ENCODE measurements at regions not wholly inside any gene's neighbourhood (a gene's known extent, or its start where the extent isn't known, plus 50 kb on each side); places are given as distances from the start of the nearest gene placed in this dataset.

- DNase-seq (ENCODE audit: low spot score in 2 of 2): no peak
- intact Hi-C loops (cut with DNase I; ENCODE audit: low total_unique reads): no loop called here
- no peaks in the 10 kb centered on the region for H3K36me3 ChIP-seq
- H3K4me1 ChIP-seq: no peaks in the 10 kb centered on the region
- no peak overlapping the region for H3K27ac ChIP-seq
- TF ChIP-seq POLR2A (IDR thresholded peaks at IDR 0.05) (no peak), POLR2AphosphoS5 (IDR thresholded peaks at IDR 0.05) (no peak), CTCF (IDR thresholded peaks at IDR 0.05) (no peak)
- no peaks in the 10 kb centered on the region for H3K9me3 ChIP-seq
- H3K27me3 ChIP-seq: no peaks in the 10 kb centered on the region
- no peak overlapping the region for H3K4me3 ChIP-seq
These were observed 391.2 kb downstream of the ANKRD7 start for GRCh38 chr7:118615681-118616080.

- H3K27ac ChIP-seq: no peak overlapping the region
- TF ChIP-seq CTCF (IDR thresholded peaks at IDR 0.05) (no peak), POLR2AphosphoS5 (IDR thresholded peaks at IDR 0.05) (no peak), POLR2A (IDR thresholded peaks at IDR 0.05) (no peak)
- no peaks in the 10 kb centered on the region for H3K4me1 ChIP-seq
- no peaks in the 10 kb centered on the region for H3K36me3 ChIP-seq
- no peak overlapping the region for H3K4me3 ChIP-seq
- intact Hi-C loops (cut with DNase I; ENCODE audit: low total_unique reads): no loop called here
- H3K27me3 ChIP-seq: no peaks in the 10 kb centered on the region
- H3K9me3 ChIP-seq: peaks cover under 1 to 4% of the 10 kb centered on the region in 2 donors
- DNase-seq (ENCODE audit: low spot score in 2 of 2): no peak
These were observed 397.4 kb downstream of the ANKRD7 start for GRCh38 chr7:118621810-118622360.

GRCh38 chr7:118626739-118627138, 402.2 kb downstream of the ANKRD7 start:
- H3K27me3 ChIP-seq: no peaks in the 10 kb centered on the region
- no peak overlapping the region for H3K4me3 ChIP-seq
- no peak overlapping the region for H3K27ac ChIP-seq
- H3K9me3 ChIP-seq: peaks cover 5 to 9% of the 10 kb centered on the region in 2 donors
- no peak for DNase-seq (ENCODE audit: low spot score in 2 of 2)
- no peaks in the 10 kb centered on the region for H3K4me1 ChIP-seq
- TF ChIP-seq POLR2A (IDR thresholded peaks at IDR 0.05) (no peak), POLR2AphosphoS5 (IDR thresholded peaks at IDR 0.05) (no peak), CTCF (IDR thresholded peaks at IDR 0.05) (no peak)
- intact Hi-C loops (cut with DNase I; ENCODE audit: low total_unique reads): no loop called here
- H3K36me3 ChIP-seq: no peaks in the 10 kb centered on the region

- no peaks in the 10 kb centered on the region for H3K4me1 ChIP-seq
- intact Hi-C loops (cut with DNase I; ENCODE audit: low total_unique reads): no loop called here
- H3K9me3 ChIP-seq: peaks cover 5 to 9% of the 10 kb centered on the region in 2 donors
- H3K27ac ChIP-seq: no peak overlapping the region
- DNase-seq (ENCODE audit: low spot score in 2 of 2): no peak
- no peaks in the 10 kb centered on the region for H3K36me3 ChIP-seq
- TF ChIP-seq POLR2AphosphoS5 (IDR thresholded peaks at IDR 0.05) (no peak), CTCF (IDR thresholded peaks at IDR 0.05) (no peak), POLR2A (IDR thresholded peaks at IDR 0.05) (no peak)
- no peak overlapping the region for H3K4me3 ChIP-seq
- no peaks in the 10 kb centered on the region for H3K27me3 ChIP-seq
These were observed 403.0 kb downstream of the ANKRD7 start for GRCh38 chr7:118627467-118627866.

- H3K27me3 ChIP-seq: no peaks in the 10 kb centered on the region
- no peak for DNase-seq (ENCODE audit: low spot score in 2 of 2)
- H3K27ac ChIP-seq: no peak overlapping the region
- TF ChIP-seq POLR2AphosphoS5 (IDR thresholded peaks at IDR 0.05) (no peak), CTCF (IDR thresholded peaks at IDR 0.05) (no peak), POLR2A (IDR thresholded peaks at IDR 0.05) (no peak)
- H3K4me3 ChIP-seq: no peak overlapping the region
- intact Hi-C loops (cut with DNase I; ENCODE audit: low total_unique reads): no loop called here
- no peaks in the 10 kb centered on the region for H3K4me1 ChIP-seq
- H3K9me3 ChIP-seq: peaks cover 5 to 9% of the 10 kb centered on the region in 2 donors
- no peaks in the 10 kb centered on the region for H3K36me3 ChIP-seq
These were observed 405.5 kb downstream of the ANKRD7 start for GRCh38 chr7:118629898-118630438.

Measured in breast epithelium (tissue), 4 donors.